COLO668 (cell line): ENCODE measurements at regions not wholly inside any gene's neighbourhood (a gene's known extent, or its start where the extent isn't known, plus 50 kb on each side); places are given as distances from the start of the nearest gene placed in this dataset.
A peak's percentile ranks its signal among the peaks of the same experiment; 100 is the strongest.

Source experiments
- DNase-seq: peaks from one replicate; lab custom pipeline; 2025; ENCODE audit not compliant: unreplicated experiment; lab: John Stamatoyannopoulos, UW

DNA sequence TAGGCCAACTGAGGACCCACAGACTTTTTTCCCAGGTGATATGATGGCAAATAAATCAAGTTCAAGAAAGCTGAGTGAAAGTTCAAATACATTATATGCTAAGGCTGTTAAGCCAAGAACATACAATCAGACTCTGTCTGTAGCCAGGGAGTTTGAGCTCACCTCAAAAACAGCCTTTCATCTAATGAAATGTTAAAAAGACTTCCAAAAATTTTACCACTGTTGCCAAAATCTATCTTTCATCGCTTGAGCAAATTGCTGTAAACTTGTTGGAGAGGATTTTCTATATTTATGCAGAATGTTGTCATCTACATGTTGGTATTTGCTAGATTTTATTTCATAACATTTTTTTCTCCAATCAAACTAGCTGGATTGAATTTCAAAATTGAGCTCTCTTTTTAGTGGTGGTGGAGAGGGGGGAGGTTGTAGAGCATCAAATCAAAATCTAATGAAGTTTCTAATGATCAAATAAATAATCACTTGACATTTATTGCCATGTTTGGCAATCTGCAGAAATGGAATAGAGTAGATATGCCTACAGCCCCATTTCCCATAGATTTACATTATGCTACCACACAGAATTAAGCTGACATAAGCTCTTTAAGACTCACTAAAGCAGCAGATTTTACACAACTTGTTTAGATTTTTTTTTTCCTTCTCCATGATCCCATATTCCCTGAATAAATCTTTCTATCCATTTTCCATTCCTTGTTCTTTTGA lies 828.9 kb upstream of the ZNF608 start:
- no peak for DNase-seq

GRCh38 chr5:125575891-125576505 lies 829.6 kb upstream of the ZNF608 start:
- peak; percentile 40 for DNase-seq

GRCh38 chr5:125576822-125577221 lies 830.4 kb upstream of the ZNF608 start:
- DNase-seq, result no peak

GRCh38 chr5:125578551-125578950 lies 832.1 kb upstream of the ZNF608 start:
- DNase-seq, result no peak

- DNase-seq, result peak; percentile 60
Measured at GRCh38 chr5:125579182-125579581, 832.7 kb upstream of the ZNF608 start.

DNA sequence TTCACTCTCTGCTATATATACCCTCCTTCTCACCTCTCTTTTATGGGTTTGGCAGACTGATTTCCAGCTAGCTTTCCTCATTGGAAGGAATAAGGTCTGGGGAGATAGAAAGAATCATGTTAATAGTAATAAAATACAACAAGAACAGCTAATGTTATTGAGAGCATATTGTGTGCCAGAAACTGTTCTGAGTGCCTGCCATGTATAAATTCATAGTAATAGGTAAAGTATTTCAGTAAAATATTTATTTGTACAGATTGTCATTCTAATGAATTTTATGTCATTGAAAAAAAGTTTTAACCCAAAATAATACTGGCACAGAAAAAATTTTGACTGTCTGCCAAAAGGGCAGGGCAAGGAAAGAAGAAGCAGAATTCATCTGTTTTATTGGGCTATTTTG lies 834.9 kb upstream of the ZNF608 start:
- DNase-seq, result no peak

GRCh38 chr5:125582352-125582751 lies 835.9 kb upstream of the ZNF608 start:
- DNase-seq, result no peak

GRCh38 chr5:125583321-125584139 lies 837.1 kb upstream of the ZNF608 start:
- DNase-seq, result no peak

GRCh38 chr5:125584140-125584520 lies 837.7 kb upstream of the ZNF608 start:
- DNase-seq, result no peak

DNA sequence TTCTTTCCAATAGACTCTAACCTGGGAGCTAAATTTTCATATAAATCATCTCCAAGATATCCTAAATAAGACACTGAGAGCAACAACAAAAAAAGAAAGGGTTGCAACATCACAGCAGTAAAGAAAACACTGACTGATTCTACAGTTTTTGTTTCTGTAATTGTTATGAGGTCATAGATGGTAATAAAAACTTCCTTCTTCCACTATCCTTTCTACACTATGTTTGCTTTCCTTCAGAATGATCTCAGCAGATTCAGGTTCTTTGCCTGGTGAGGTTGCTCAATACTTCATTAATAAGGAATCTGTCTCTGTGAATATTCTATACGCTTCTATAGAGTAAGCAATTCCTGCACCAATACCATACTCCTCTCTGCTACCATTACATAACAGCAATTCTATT lies 835.6 kb upstream of the GRAMD2B start:
- DNase-seq, result no peak

GRCh38 chr5:125592856-125593255 lies 830.4 kb upstream of the GRAMD2B start:
- DNase-seq, result no peak

DNA sequence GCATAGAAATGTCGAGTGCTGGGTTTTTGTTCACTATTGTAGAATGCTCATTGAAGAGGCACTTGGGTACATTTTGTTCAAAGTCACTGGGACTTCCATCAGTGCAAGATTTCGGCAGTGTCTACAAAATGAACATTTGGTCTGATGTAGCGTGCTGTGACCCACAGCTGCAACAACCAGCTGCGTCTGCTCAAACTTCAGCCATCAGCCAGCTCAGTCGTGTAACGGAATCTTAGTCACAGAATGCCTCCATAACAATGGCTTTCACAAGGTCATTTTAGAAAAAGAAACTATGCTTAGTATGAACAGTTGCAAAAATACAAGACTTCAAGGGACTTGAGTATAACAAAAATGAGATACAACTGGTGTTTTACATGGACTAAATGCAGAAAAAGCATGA lies 828.1 kb upstream of the GRAMD2B start:
- no peak for DNase-seq

- no peak for DNase-seq
Measured at GRCh38 chr5:125595845-125596244, 827.4 kb upstream of the GRAMD2B start.

DNA sequence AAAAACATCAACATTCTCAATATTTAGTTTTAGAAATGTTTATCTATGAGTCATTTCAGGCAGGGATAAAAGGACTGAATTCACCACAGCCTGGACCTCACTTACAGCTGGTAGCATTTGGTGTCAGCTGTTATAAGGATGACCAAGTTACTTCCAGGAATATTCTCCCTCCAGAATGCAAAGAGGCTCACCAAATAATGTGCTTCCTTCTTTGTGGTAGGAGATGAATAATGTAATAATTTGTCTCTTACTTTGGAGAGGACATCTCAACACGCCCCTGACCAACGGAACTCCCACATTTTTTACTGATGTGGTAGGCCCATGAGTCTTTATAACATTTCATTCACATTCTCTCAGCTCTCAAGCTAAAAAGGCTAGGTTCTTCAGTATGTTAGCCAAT lies 825.9 kb upstream of the GRAMD2B start:
- no peak for DNase-seq

- DNase-seq, result no peak
Measured at GRCh38 chr5:125600559-125600958, 822.6 kb upstream of the GRAMD2B start.

DNA sequence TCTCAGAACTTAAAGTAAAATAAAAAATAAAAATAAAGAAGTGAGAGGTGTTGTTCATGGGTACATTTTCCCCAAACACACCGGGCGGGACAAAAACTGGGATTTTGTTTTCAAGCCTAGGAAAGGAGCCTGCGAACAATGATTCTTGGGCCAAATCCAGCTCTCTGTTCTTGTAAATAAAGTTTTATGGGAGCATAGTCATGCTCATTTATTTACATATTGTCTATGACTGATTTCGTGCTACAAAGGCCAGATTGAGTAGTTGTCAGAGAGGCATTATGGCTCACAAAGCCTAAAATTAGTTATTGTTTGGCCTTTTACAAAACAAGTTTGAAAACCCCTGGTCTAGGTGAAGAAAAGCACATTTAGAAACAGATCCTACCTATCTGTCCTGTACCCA lies 821.0 kb upstream of the GRAMD2B start:
- DNase-seq, result no peak

DNA sequence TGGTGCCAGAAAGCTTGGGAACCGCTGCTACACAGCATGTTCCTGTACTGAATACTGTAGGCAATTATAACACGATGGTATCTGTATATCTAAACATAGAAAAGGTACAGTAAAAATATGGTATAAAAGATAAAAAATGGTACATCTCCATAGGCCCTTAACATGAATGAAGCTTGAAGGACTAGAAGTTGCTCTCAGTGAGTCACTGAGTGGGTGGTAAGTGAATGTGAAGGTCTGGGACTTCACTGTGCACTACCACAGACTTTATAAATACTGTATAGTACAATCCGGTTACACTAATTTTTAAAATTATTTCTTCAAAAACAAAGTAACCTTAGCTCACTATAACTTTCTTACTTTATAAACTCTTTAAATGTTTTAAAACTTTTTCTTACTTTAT lies 819.9 kb upstream of the GRAMD2B start:
- no peak for DNase-seq

GRCh38 chr5:125604104-125604503 lies 819.1 kb upstream of the GRAMD2B start:
- no peak for DNase-seq

- no peak for DNase-seq
Measured at GRCh38 chr5:125607018-125607417, 816.2 kb upstream of the GRAMD2B start.

GRCh38 chr5:125609011-125609410 lies 814.2 kb upstream of the GRAMD2B start:
- no peak for DNase-seq

GRCh38 chr5:125610892-125611291 lies 812.3 kb upstream of the GRAMD2B start:
- no peak for DNase-seq

DNA sequence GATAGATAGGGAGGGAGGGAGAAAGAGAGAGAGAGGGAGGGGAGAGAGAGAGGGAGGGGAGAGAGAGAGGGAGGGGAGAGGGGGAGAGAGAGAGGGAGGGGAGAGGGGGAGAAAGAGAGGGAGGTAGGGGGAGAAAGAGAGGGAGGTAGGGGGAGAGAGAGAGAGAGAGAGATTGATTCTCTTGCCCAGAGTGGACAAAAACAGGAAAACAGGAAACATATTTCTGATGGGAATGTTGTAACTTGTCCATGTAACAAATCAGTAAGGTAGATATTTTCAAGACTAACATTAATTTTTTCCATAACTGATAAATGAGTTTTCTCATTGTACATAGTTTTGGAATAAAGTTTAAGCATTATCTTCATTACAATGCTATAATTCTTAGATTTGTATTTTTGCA lies 811.7 kb upstream of the GRAMD2B start:
- DNase-seq, result no peak
